IMR-90 (cell line): ENCODE measurements at regions not wholly inside any gene's neighbourhood (a gene's known extent, or its start where the extent isn't known, plus 50 kb on each side); places are given as distances from the start of the nearest gene placed in this dataset.

Source experiments
- BHLHE40 ChIP-seq: fragments of 150-350 bp; IDR thresholded peaks from 2 replicates; pipeline ENCODE4 v1.6.1; 2016; ENCODE audit warnings: mild to moderate bottlenecking, low read depth, low read length
- CTCF ChIP-seq: conservative IDR thresholded peaks from 2 replicates; pipeline ENCODE4 v1.5.1; 2012; ENCODE audit warnings: mild to moderate bottlenecking, low read depth, low read length, improper control_type of control experiment
- POLR2A ChIP-seq: IDR thresholded peaks from 2 replicates; pipeline ENCODE4 v1.6.1; 2012; ENCODE audit warnings: mild to moderate bottlenecking, low read depth, low read length
- RFX5 ChIP-seq: IDR thresholded peaks from 2 replicates; pipeline ENCODE4 v1.8.0; 2012; ENCODE audit warnings: low read depth, mild to moderate bottlenecking, low read length, moderate library complexity

GRCh38 chr10:83612746-83613145, 526.6 kb upstream of the GHITM start:
- no peak for TF ChIP-seq CTCF
- no peak for TF ChIP-seq POLR2A
- TF ChIP-seq BHLHE40 = no peak
- TF ChIP-seq RFX5 = no peak
